Adipocyte (in vitro differentiated cells): ENCODE measurements at regions not wholly inside any gene's neighbourhood (a gene's known extent, or its start where the extent isn't known, plus 50 kb on each side); places are given as distances from the start of the nearest gene placed in this dataset.

Source experiments
- DNase-seq: peaks from one replicate; pipeline ENCODE4 v3.0.0-alpha.2; 2015; ENCODE audit warnings: low read depth
- H3K27me3 ChIP-seq: replicated peaks from 2 replicates; pipeline ENCODE4 v1.7.0; 2013; ENCODE audit warnings: mild to moderate bottlenecking, low read length, moderate library complexity; ENCODE audit not compliant: control insufficient read depth, insufficient read depth
- H3K36me3 ChIP-seq: 2 replicates; pipeline ENCODE4 v1.7.0; 2013; ENCODE audit warnings: low read length, mild to moderate bottlenecking, moderate library complexity; ENCODE audit not compliant: control insufficient read depth, insufficient read depth, severe bottlenecking
- H3K4me1 ChIP-seq: 2 replicates; pipeline ENCODE4 v1.7.0; 2013; ENCODE audit warnings: mild to moderate bottlenecking, low read length, moderate library complexity; ENCODE audit not compliant: control insufficient read depth, insufficient read depth
- H3K4me3 ChIP-seq: 2 replicates; pipeline ENCODE4 v1.7.0; 2013; ENCODE audit warnings: mild to moderate bottlenecking, low read length, moderate library complexity
- H3K9ac ChIP-seq: 2 replicates; pipeline ENCODE4 v1.7.0; 2013; ENCODE audit warnings: mild to moderate bottlenecking, low read length, moderate library complexity
- H3K9me3 ChIP-seq: 2 replicates; pipeline ENCODE4 v1.7.0; 2013; ENCODE audit warnings: mild to moderate bottlenecking, low read length, moderate library complexity; ENCODE audit not compliant: control insufficient read depth

DNA sequence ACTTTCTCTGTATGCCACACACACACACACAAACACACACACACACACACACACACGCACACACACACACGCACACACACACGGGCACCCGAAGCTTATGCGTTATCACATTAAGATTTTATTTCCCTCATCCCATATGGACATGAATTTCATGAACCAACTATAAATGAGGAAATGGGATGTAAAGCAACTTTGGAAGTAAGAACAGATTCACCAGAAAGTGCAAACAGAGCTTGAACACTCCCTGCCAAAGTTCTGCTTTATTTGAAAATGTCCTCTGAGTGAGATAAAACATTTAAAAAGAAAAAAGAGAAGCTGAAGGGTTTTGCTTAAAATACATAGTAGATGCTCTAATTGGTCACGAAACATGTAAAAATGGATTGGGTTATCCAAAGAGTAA is 90.4 kb upstream of the OTX2 start:
- Histone ChIP-seq H3K9ac (no peak overlapping the region), H3K27me3 (no peaks in the 10 kb centered on the region), H3K4me1 (no peaks in the 10 kb centered on the region), H3K36me3 (no peaks in the 10 kb centered on the region), H3K9me3 (no peaks in the 10 kb centered on the region), H3K4me3 (no peak overlapping the region)
- DNase-seq, result no peak

DNA sequence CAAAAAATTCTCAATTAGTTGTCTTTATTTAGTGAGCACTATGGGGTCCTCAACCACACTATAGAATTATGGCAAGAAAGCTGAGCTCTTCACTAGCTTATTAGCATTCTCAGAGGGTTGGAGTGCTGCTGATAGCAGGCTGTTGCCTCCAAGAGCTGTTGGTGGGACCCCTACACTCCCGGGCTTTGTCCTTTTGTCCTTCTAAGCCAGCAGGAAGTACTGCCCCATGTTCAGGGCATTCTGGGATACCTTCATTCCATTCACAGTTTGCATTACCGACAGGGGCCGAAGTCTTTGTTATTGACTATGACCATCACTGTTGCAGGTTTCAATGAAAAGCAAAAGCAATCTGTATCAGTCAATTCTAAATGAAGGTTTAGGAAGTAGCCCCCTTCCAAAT is 89.5 kb upstream of the OTX2 start:
- Histone ChIP-seq H3K27me3 (no peaks in the 10 kb centered on the region), H3K9ac (no peak overlapping the region), H3K4me1 (no peaks in the 10 kb centered on the region), H3K4me3 (no peak overlapping the region), H3K36me3 (no peaks in the 10 kb centered on the region), H3K9me3 (no peaks in the 10 kb centered on the region)
- DNase-seq, result no peak

DNA sequence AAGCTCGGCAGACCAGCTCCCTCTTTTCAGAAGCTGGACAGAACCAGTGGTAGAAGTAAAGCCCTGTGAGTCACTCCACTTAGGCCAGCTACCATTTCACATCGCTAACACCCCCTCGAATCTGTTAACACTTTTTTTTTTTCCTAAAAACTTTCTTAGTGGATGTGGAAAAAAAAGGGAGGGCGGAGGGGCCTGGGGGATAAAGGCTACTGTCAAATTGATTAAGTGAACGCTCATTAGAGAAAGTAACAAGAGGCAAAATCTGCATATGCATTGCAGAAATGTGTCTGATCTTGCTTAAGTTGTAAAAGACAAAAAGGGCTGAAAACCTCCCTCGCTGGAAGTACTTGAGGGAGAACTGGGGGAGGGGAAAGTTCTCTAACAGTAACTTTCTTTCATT is 86.6 kb upstream of the OTX2 start:
- Histone ChIP-seq H3K27me3 (peaks cover 15% of the 10 kb centered on the region), H3K4me3 (no peak overlapping the region), H3K9me3 (no peaks in the 10 kb centered on the region), H3K4me1 (no peaks in the 10 kb centered on the region), H3K9ac (no peak overlapping the region), H3K36me3 (no peaks in the 10 kb centered on the region)
- DNase-seq, result no peak

DNA sequence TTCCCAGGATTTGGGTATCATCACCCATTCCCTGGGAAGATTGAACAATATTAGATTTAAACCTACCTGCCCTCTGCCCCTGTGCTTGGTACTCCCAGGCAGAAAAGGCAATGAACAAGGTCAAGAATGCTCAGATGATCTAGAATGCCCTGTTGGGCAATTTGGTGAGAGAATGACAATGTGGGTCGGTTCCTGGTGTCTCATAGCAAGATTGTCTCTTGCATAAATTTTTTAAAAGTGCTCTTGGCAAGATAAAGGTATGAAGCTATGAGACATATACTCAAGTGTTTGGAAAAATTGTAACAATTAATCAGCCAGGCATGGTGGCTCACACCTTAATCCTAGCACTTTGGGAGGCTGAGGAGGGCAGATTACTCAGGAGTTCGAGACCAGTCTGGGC is 86.0 kb upstream of the OTX2 start:
- Histone ChIP-seq H3K9me3 (no peaks in the 10 kb centered on the region), H3K4me1 (no peaks in the 10 kb centered on the region), H3K4me3 (no peak overlapping the region)

DNA sequence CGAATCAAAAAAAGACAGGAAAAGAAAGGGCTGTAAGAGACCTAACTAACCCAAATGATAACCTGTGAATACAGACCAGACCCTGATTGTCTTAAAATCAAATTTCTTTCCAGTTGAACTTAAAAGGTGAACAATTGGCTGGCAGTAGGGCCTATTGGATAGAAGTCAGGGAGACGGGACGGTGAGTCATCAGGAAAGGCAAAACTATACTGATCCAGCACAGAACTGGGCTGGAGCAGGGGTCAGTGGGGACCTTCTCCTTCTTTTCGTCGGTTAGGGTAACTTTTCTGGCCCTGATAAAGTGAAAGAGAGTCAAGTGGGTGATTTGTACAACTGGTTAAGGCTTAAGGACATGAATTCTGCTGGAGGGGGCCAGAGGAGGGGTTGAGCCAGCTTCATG is 84.9 kb upstream of the OTX2 start:
- no peak for DNase-seq
- no peak overlapping the region for H3K4me3 ChIP-seq
- peaks cover 15% of the 10 kb centered on the region for H3K27me3 ChIP-seq
- H3K4me1 ChIP-seq, result no peaks in the 10 kb centered on the region
- no peaks in the 10 kb centered on the region for H3K9me3 ChIP-seq
- no peaks in the 10 kb centered on the region for H3K36me3 ChIP-seq
- H3K9ac ChIP-seq, result no peak overlapping the region

More for the DNA sequence above, 86.0 kb upstream of the OTX2 start:
- Histone ChIP-seq H3K27me3 (peaks cover 15% of the 10 kb centered on the region), H3K9ac (no peak overlapping the region), H3K36me3 (no peaks in the 10 kb centered on the region)
- no peak for DNase-seq

DNA sequence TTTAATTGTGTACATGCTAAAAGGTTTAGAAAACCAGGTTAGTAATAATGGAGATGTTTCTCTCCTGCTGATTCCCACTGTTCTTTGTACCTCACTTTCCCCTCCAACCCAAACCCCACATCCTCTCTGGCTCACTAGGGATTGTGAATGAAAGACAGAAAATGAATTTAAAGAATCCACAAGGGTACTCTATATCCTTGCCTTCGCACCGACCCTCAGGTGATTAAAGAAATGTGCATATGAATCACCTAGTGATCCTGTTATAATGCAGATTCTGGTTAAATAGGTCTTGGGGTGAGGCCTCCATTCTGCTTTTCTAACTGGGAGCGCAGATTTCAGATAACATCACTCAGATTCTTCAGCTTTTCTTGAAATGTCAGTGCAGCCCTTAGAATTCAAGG is 84.3 kb upstream of the OTX2 start:
- Histone ChIP-seq H3K9ac (no peak overlapping the region), H3K36me3 (no peaks in the 10 kb centered on the region), H3K27me3 (peaks cover 15% of the 10 kb centered on the region), H3K4me3 (no peak overlapping the region), H3K4me1 (no peaks in the 10 kb centered on the region), H3K9me3 (no peaks in the 10 kb centered on the region)
- DNase-seq, result no peak

DNA sequence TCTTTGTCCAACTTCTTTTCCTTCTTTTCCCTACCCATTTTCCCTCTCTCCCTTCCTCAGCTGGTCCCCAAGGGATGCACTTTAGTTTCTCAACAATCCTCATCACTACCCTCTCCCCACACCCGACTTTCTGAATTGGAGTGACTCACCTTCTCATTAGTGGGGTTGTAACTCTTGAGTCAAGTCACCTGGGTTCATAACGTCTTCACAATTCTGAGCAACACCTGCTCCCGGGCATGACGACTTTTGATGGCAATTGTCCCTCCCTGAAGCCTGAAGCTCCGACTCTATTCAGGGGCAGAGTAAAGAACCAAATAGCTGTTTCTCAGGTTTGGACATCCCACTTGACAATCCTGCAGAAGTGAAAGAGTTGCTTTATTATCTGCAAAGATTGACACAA is 82.7 kb upstream of the OTX2 start:
- Histone ChIP-seq H3K4me3 (no peak overlapping the region), H3K4me1 (no peaks in the 10 kb centered on the region), H3K36me3 (no peaks in the 10 kb centered on the region), H3K9me3 (no peaks in the 10 kb centered on the region), H3K27me3 (peaks cover 26% of the 10 kb centered on the region), H3K9ac (no peak overlapping the region)
- no peak for DNase-seq

DNA sequence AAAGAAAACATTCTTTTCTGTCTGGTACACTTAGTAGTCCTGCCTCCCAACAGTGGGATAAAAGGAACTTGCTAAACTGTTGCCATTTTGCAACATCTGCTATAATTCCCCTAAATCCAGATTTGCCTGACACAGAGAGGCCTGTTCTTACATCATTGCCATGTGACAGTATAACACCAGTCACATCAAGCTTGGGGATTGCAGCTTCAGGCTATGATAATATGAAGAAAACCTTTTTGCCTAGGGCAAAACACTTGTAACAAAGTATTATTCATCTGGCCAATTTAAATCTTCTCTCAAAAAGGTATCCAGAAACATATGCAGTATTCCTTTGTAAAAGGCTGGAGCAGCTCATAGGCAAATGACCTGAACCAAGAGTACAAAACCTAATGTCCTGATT is 80.9 kb upstream of the OTX2 start:
- Histone ChIP-seq H3K4me1 (no peaks in the 10 kb centered on the region), H3K27me3 (peaks cover 30% of the 10 kb centered on the region)

DNA sequence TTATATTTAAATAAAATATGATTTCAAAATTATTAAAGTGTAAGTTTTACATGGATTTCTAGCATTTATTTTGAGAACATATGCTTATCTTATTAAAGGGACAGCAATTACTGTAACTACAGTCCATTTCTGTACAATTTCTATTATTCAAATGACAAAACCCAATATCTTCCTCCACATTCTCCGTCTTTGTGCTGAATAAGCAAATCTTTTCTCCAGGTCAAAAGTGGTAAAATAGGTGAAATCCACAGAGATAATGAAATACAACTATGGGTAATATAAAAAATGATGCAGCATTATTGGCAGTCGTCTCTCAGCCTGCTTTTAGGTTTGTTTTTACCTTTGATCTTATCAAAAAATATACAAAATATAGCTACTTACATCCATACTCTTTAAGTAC is 79.4 kb upstream of the OTX2 start:
- Histone ChIP-seq H3K4me3 (no peak overlapping the region), H3K9me3 (no peaks in the 10 kb centered on the region), H3K9ac (no peak overlapping the region), H3K36me3 (no peaks in the 10 kb centered on the region), H3K27me3 (peaks cover 30% of the 10 kb centered on the region), H3K4me1 (no peaks in the 10 kb centered on the region)
- no peak for DNase-seq

More for the DNA sequence above, 80.9 kb upstream of the OTX2 start:
- no peak for DNase-seq
- Histone ChIP-seq H3K4me3 (no peak overlapping the region), H3K9me3 (no peaks in the 10 kb centered on the region), H3K9ac (no peak overlapping the region), H3K36me3 (no peaks in the 10 kb centered on the region)

DNA sequence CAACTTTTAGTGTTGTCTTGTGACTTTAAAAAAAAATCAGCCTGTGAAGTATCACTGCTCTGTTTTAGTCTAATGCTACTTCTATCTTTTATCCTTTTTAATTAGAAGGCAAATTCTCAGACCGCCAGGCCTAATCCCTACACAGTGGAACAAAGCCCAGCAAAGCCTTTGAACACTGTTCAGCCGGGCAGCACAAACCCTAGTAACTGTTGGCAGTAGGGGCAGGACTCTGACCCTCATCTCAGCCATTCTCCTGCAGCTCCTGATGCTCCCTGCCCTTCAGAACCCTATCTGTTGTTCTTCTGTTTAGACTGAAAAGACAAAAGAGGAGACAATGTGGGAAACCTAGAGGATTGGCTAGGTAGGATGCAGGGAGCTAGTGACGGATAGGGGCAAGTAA is 78.0 kb upstream of the OTX2 start:
- Histone ChIP-seq H3K9ac (no peak overlapping the region), H3K36me3 (no peaks in the 10 kb centered on the region), H3K27me3 (peaks cover 22% of the 10 kb centered on the region), H3K9me3 (no peaks in the 10 kb centered on the region), H3K4me1 (no peaks in the 10 kb centered on the region), H3K4me3 (no peak overlapping the region)
- no peak for DNase-seq

DNA sequence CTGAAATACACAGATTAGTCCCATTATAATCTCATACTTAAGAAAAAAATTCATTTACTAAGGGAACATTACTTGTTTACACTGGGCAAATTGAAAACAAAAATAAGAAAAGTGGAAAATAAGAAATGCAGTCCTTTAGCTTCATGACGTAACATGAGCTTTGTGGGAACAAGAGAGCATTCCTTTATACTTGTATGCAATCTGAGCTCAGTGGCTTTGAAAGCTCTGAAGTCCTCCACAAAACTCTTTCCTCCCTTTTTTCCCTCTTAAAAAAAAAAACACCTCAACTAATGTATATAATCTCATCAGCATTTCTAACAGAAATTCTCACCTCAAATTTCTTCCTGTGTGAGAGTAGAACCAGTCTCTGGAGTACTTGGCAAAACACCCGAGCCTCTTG is 76.9 kb upstream of the OTX2 start:
- H3K4me3 ChIP-seq, result no peak overlapping the region
- H3K4me1 ChIP-seq, result no peaks in the 10 kb centered on the region
- no peaks in the 10 kb centered on the region for H3K36me3 ChIP-seq
- H3K9me3 ChIP-seq, result no peaks in the 10 kb centered on the region
- H3K9ac ChIP-seq, result no peak overlapping the region
- DNase-seq, result no peak
- H3K27me3 ChIP-seq, result peaks cover 15% of the 10 kb centered on the region

DNA sequence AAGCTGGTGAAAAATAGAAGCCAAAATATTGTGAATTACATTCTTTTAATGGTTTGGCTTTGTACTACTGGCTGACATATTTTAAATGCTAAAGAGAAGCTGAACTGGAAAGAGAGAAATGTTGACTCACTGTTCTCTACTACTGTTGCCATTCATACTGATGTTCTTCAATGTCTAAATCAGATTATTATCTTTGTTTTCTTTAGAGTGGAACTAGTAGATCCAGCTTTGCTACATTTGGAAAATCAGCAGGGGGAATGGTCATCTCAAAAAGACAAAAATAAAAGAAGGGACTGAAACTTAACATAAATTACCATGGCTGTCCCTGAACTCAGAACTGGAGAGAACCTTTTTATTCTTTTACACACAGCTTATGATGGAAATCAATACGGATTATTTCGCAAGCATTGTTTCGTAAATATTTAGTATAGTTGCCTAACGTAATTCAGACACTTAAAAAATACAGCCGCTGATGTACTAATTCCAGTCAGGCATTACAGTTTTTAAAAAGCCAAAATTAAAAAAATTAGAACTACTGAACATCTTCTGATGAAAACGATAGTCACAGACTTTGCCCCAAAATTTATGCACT is 76.3 kb upstream of the OTX2 start:
- no peak overlapping the region for H3K9ac ChIP-seq
- H3K4me3 ChIP-seq, result no peak overlapping the region
- no peaks in the 10 kb centered on the region for H3K36me3 ChIP-seq
- H3K9me3 ChIP-seq, result no peaks in the 10 kb centered on the region
- no peaks in the 10 kb centered on the region for H3K4me1 ChIP-seq
- H3K27me3 ChIP-seq, result peaks cover 15% of the 10 kb centered on the region
- DNase-seq, result no peak
